H1 (cell line): ENCODE measurements at regions not wholly inside any gene's neighbourhood (a gene's known extent, or its start where the extent isn't known, plus 50 kb on each side); places are given as distances from the start of the nearest gene placed in this dataset.

Source experiments
- CTCF ChIA-PET: fragments of 300-600 bp; sonication (Branson Sonifier 250); formaldehyde crosslinking; loops from one replicate; lab custom pipeline; 2021; ENCODE audit not compliant: partially characterized antibody; lab: Charles Lee
- POLR2A ChIA-PET: fragments of 300-600 bp; sonication (Branson Sonifier 250); formaldehyde crosslinking; loops from one replicate; lab custom pipeline; 2021; ENCODE audit warnings: inconsistent platforms; ENCODE audit not compliant: partially characterized antibody; lab: Charles Lee
- DNase-seq, 2 experiments: peaks; one replicate each; pipeline versions ENCODE4 v3.0.0 to v3.0.0-alpha.2; 2010 to 2022; ENCODE audit warnings: low spot score in 2 of 2, low read depth in 1 of 2, mixed read lengths in 1 of 2
- FAIRE-seq: peaks from 2 replicates; lab custom pipeline; 2011; peaks lifted over from hg19 to GRCh38; lab: Jason Lieb, UNC
- H2AFZ ChIP-seq: 2 replicates; pipeline ENCODE4 v1.8.1; 2012; ENCODE audit warnings: low read length, inconsistent platforms
- H2AK5ac ChIP-seq: 2 replicates; pipeline ENCODE4 v1.6.1; 2013; ENCODE audit warnings: low read depth, low read length
- H2BK120ac ChIP-seq: replicated peaks from 2 replicates; pipeline ENCODE3; 2013; ENCODE audit warnings: low read depth, low read length, inconsistent platforms
- H2BK12ac ChIP-seq: 2 replicates; pipeline ENCODE4 v1.6.1; 2013; ENCODE audit warnings: low read depth, low read length
- H2BK15ac ChIP-seq: 2 replicates; pipeline ENCODE4 v1.6.1; 2013; ENCODE audit warnings: low read length
- H2BK20ac ChIP-seq: 2 replicates; pipeline ENCODE4 v1.6.1; 2013; ENCODE audit warnings: low read length
- H2BK5ac ChIP-seq: 2 replicates; pipeline ENCODE4 v1.6.1; 2013; ENCODE audit warnings: low read depth, low read length
- H3K14ac ChIP-seq: 2 replicates; pipeline ENCODE4 v1.6.1; 2013; ENCODE audit warnings: inconsistent platforms; ENCODE audit not compliant: insufficient read length
- H3K18ac ChIP-seq: 2 replicates; pipeline ENCODE4 v1.6.1; 2013; ENCODE audit warnings: low read length; ENCODE audit errors: extremely low read depth
- H3K23ac ChIP-seq: 2 replicates; pipeline ENCODE4 v1.6.1; 2013; ENCODE audit warnings: inconsistent platforms; ENCODE audit not compliant: insufficient read length
- H3K23me2 ChIP-seq: 2 replicates; pipeline ENCODE4 v1.6.1; 2013; ENCODE audit warnings: low read depth, low read length
- H3K27ac ChIP-seq: 2 replicates; pipeline ENCODE4 v1.6.1; 2011; ENCODE audit warnings: low read depth, low read length, inconsistent platforms
- H3K27me3 ChIP-seq, 4 experiments: replicated peaks in 1 of 4; 1 replicate in 1 of 4; 2 replicates in 3 of 4; pipeline versions ENCODE4 v1.6.1 to v1.8.1; 2011 to 2013; ENCODE audit warnings: low read length in 3 of 4, mild to moderate bottlenecking in 3 of 4, inconsistent platforms in 2 of 4, mixed read lengths in 2 of 4, moderate library complexity in 1 of 4; ENCODE audit not compliant: control insufficient read depth in 3 of 4, insufficient read depth in 3 of 4; ENCODE audit errors: extremely low read depth in 1 of 4
- H3K36me3 ChIP-seq, 4 experiments: 2 replicates each; pipeline versions ENCODE4 v1.6.1 to v1.8.1; 2011 to 2013; ENCODE audit warnings: mild to moderate bottlenecking in 4 of 4, low read length in 3 of 4, moderate library complexity in 2 of 4, control low read depth in 1 of 4, inconsistent platforms in 1 of 4; ENCODE audit not compliant: insufficient read depth in 4 of 4, control insufficient read depth in 2 of 4
- H3K4ac ChIP-seq: replicated peaks from 2 replicates; pipeline ENCODE3; 2013; ENCODE audit warnings: low read length, low read depth, mixed read lengths, inconsistent platforms; ENCODE audit not compliant: insufficient read length
- H3K4me1 ChIP-seq, 4 experiments: replicated peaks in 1 of 4; 1 replicate in 1 of 4; 2 replicates in 3 of 4; pipeline versions ENCODE4 v1.6.1 to v1.8.1; 2011 to 2013; ENCODE audit warnings: low read length in 3 of 4, inconsistent platforms in 2 of 4, mixed read lengths in 1 of 4; ENCODE audit not compliant: insufficient read depth in 4 of 4, control insufficient read depth in 3 of 4
- H3K4me2 ChIP-seq, 2 experiments: 2 replicates each; pipeline versions ENCODE4 v1.6.1 to v1.8.1; 2011 to 2013; ENCODE audit warnings: low read depth in 2 of 2, low read length in 2 of 2, control low read depth in 1 of 2, inconsistent platforms in 1 of 2, mild to moderate bottlenecking in 1 of 2; ENCODE audit not compliant: insufficient read depth in 1 of 2
- H3K4me3 ChIP-seq, 4 experiments: fragments of 200-600, 300-600 bp in 1 of 4; sonication (generic), shearing (Covaris generic), sonication (Bioruptor Twin) in 1 of 4; 2 replicates each; pipeline versions ENCODE4 v1.5.1 to v1.8.1; 2011 to 2016; ENCODE audit warnings: low read length in 4 of 4, low read depth in 3 of 4, control low read depth in 2 of 4, inconsistent platforms in 2 of 4, mild to moderate bottlenecking in 2 of 4, mixed read lengths in 1 of 4, moderate library complexity in 1 of 4; ENCODE audit not compliant: insufficient read depth in 2 of 4; ENCODE audit errors: extremely low read depth in 1 of 4
- H3K56ac ChIP-seq: replicated peaks from 2 replicates; pipeline ENCODE3; 2013; ENCODE audit warnings: low read depth, mild to moderate bottlenecking, mixed read lengths, low read length, inconsistent platforms; ENCODE audit not compliant: insufficient read length
- H3K79me1 ChIP-seq: 2 replicates; pipeline ENCODE4 v1.6.1; 2013; ENCODE audit warnings: low read depth, low read length, control low read depth
- H3K79me2 ChIP-seq, 2 experiments: 2 replicates each; pipeline versions ENCODE4 v1.6.1 to v1.8.1; 2012 to 2013; ENCODE audit warnings: low read length in 2 of 2, mild to moderate bottlenecking in 2 of 2, inconsistent platforms in 1 of 2; ENCODE audit not compliant: insufficient read depth in 2 of 2, control insufficient read depth in 1 of 2
- H3K9ac ChIP-seq, 4 experiments: replicated peaks in 1 of 4; 1 replicate in 1 of 4; 2 replicates in 3 of 4; pipeline versions ENCODE4 v1.6.1 to v1.8.1; 2011 to 2013; ENCODE audit warnings: low read depth in 3 of 4, low read length in 3 of 4, control low read depth in 2 of 4, mild to moderate bottlenecking in 2 of 4, moderate library complexity in 2 of 4, inconsistent platforms in 1 of 4; ENCODE audit errors: extremely low read depth in 1 of 4
- H3K9me3 ChIP-seq, 2 experiments: 2 replicates each; pipeline versions ENCODE4 v1.6.1 to v1.8.1; 2012 to 2013; ENCODE audit warnings: mild to moderate bottlenecking in 2 of 2, moderate library complexity in 2 of 2, control low read depth in 1 of 2, inconsistent platforms in 1 of 2, low read depth in 1 of 2, low read length in 1 of 2, mixed read lengths in 1 of 2; ENCODE audit not compliant: insufficient read depth in 2 of 2
- H4K20me1 ChIP-seq, 2 experiments: replicated peaks in 1 of 2; 2 replicates each; pipeline versions ENCODE3 to v1.8.1; 2011 to 2013; ENCODE audit warnings: inconsistent platforms in 2 of 2, low read length in 2 of 2, mild to moderate bottlenecking in 1 of 2; ENCODE audit not compliant: insufficient read depth in 2 of 2, control insufficient read depth in 1 of 2
- H4K5ac ChIP-seq: 2 replicates; pipeline ENCODE4 v1.6.1; 2013; ENCODE audit warnings: low read length, low read depth, mixed read lengths, inconsistent platforms; ENCODE audit not compliant: insufficient read length
- H4K8ac ChIP-seq: 2 replicates; pipeline ENCODE4 v1.8.0; 2013; ENCODE audit warnings: mild to moderate bottlenecking, moderate library complexity, low read length, inconsistent platforms; ENCODE audit not compliant: insufficient read depth; ENCODE audit errors: extremely low read depth
- H4K91ac ChIP-seq: replicated peaks from 2 replicates; pipeline ENCODE3; 2013; ENCODE audit warnings: low read length, mixed read lengths, inconsistent platforms; ENCODE audit not compliant: insufficient read length
- BCL11A ChIP-seq, 2 experiments: IDR thresholded peaks; one replicate each; pipeline ENCODE4 v1.6.1; 2011; ENCODE audit warnings: low read depth in 2 of 2, low read length in 2 of 2, mild to moderate bottlenecking in 2 of 2
- BRCA1 ChIP-seq: IDR thresholded peaks from 2 replicates; pipeline ENCODE4 v1.6.1; 2012; ENCODE audit warnings: low read depth, low read length, improper control_type of control experiment
- CTCF ChIP-seq, 3 experiments: IDR thresholded peaks; 1 replicate in 2 of 3; 2 replicates in 1 of 3; pipeline versions ENCODE4 v1.5.1 to v1.6.1; 2011; ENCODE audit warnings: low read length in 3 of 3, mild to moderate bottlenecking in 3 of 3, inconsistent platforms in 2 of 3, low read depth in 1 of 3, moderate library complexity in 1 of 3; ENCODE audit not compliant: insufficient read depth in 1 of 3; ENCODE audit errors: control extremely low read depth in 1 of 3
- EGR1 ChIP-seq: IDR thresholded peaks from 2 replicates; pipeline ENCODE4 v1.6.1; 2011; ENCODE audit warnings: low read depth, low read length, borderline replicate concordance
- NRF1 ChIP-seq: IDR thresholded peaks from 2 replicates; pipeline ENCODE4 v1.6.1; 2011; ENCODE audit warnings: mild to moderate bottlenecking, low read depth, low read length, improper control_type of control experiment
- RXRA ChIP-seq: IDR thresholded peaks from 2 replicates; pipeline ENCODE4 v1.6.1; 2011; ENCODE audit warnings: low read depth, mild to moderate bottlenecking, low read length, moderate library complexity; ENCODE audit not compliant: insufficient read depth
- SAP30 ChIP-seq: fragments of 300-600 bp; sonication (generic); IDR thresholded peaks from 2 replicates; pipeline ENCODE4 v1.7.1; 2012; ENCODE audit warnings: low read length, moderate library complexity, mild to moderate bottlenecking, inconsistent platforms; ENCODE audit not compliant: insufficient read depth, insufficient replicate concordance
- SIX5 ChIP-seq: IDR thresholded peaks from 2 replicates; pipeline ENCODE4 v1.6.1; 2011; ENCODE audit warnings: mild to moderate bottlenecking, low read depth, low read length
- SRF ChIP-seq: IDR thresholded peaks from 2 replicates; pipeline ENCODE4 v1.6.1; 2011; ENCODE audit warnings: mild to moderate bottlenecking, low read depth, low read length, moderate library complexity
- WGBS, 2 experiments: shearing (Covaris generic) in 1 of 2; methylation state at CpG; one replicate each; pipeline versions ENCODE4 v1.1.6 to v1.1.7; 2013 to 2015; ENCODE audit warnings: low lambda C conversion rate in 2 of 2, mixed read lengths in 2 of 2, inconsistent platforms in 1 of 2, low coverage in 1 of 2, missing lambda C conversion rate in 1 of 2; ENCODE audit not compliant: insufficient replicate concordance in 2 of 2, insufficient coverage in 1 of 2, insufficient read length in 1 of 2; ENCODE audit errors: extremely low coverage in 1 of 2, missing lambda C conversion rate in 1 of 2; 5-methylcytosine and 5-hydroxymethylcytosine counted together

GRCh38 chr1:244246334-244246733 lies 195.3 kb downstream of the ZBTB18 start:
- Histone ChIP-seq H3K4me3 (no peak overlapping the region), H4K91ac (no peak overlapping the region), H2BK120ac (no peak overlapping the region), H3K9ac (no peak overlapping the region), H2BK20ac (no peak overlapping the region), H3K4me1 (peaks cover 0 to 4% (median 0%) of the 10 kb centered on the region in 4 experiments; a peak in 1 of 7 replicates), H2AK5ac (no peak overlapping the region), H4K20me1 (no peaks in the 10 kb centered on the region), H3K23me2 (no peaks in the 10 kb centered on the region), H3K23ac (no peak overlapping the region), H3K56ac (no peak overlapping the region), H2BK15ac (no peak overlapping the region), H3K27ac (no peak overlapping the region), H3K4me2 (no peak overlapping the region), H3K4ac (no peak overlapping the region), H2AFZ (no peak overlapping the region), H3K36me3 (no peaks in the 10 kb centered on the region), H3K14ac (no peak overlapping the region), H3K79me1 (no peaks in the 10 kb centered on the region), H3K18ac (no peak overlapping the region), H2BK5ac (no peak overlapping the region), H3K27me3 (no peaks in the 10 kb centered on the region), H4K8ac (no peak overlapping the region), H3K79me2 (no peaks in the 10 kb centered on the region), H3K9me3 (no peaks in the 10 kb centered on the region), H4K5ac (no peak overlapping the region), H2BK12ac (no peak overlapping the region)
- WGBS, 2 experiments, result 79% methylated on average over 4 of the region's 4 CpGs; no CpG with 5 or more reads in 1 of the 2 experiments
- CTCF ChIA-PET, result interaction anchor here (1.0 to 3.1 kb wide), 2 partner anchors 12 to 27 kb away, joined by 4 to 10 read pairs; no protein-coding TSS in a partner anchor
- no peak for FAIRE-seq
- POLR2A ChIA-PET, result no interaction called here
- DNase-seq, result no peak
- TF ChIP-seq BCL11A (IDR thresholded peaks at IDR 0.05; ENCODE audit: low read depth in 2 of 2, low read length in 2 of 2), result no peak
- no peak for TF ChIP-seq RXRA
- no peak for TF ChIP-seq SRF
- no peak for TF ChIP-seq NRF1
- TF ChIP-seq EGR1, result no peak
- no peak for TF ChIP-seq BRCA1
- TF ChIP-seq SAP30, result no peak
- no peak for TF ChIP-seq CTCF (IDR thresholded peaks at IDR 0.05; ENCODE audit: control extremely low read depth in 1 of 3, insufficient read depth in 1 of 3, low read depth in 1 of 3, low read length in 3 of 3)
- TF ChIP-seq SIX5, result no peak
